Sigmoid colon (tissue), 6 donors: ENCODE measurements at regions not wholly inside any gene's neighbourhood (a gene's known extent, or its start where the extent isn't known, plus 50 kb on each side); places are given as distances from the start of the nearest gene placed in this dataset.

ENCODE experiments used
- DNase-seq: peaks from one replicate; pipeline ENCODE4 v3.0.0-alpha.2; 2019
- H3K27ac ChIP-seq, 4 donors: fragments of 200-600 bp; sonication (generic); one replicate each; pipeline ENCODE4 v1.5.1; 2016 to 2019; ENCODE audit warnings: mild to moderate bottlenecking in 1 of 4
- H3K27me3 ChIP-seq, 3 donors: fragments of 200-600 bp; sonication (generic); one replicate each; pipeline ENCODE4 v1.5.1; 2019; ENCODE audit warnings: mild to moderate bottlenecking in 1 of 3
- H3K36me3 ChIP-seq, 4 donors: fragments of 200-600 bp; sonication (generic); one replicate each; pipeline ENCODE4 v1.5.1; 2016 to 2019
- H3K4me1 ChIP-seq, 4 donors: fragments of 200-600 bp; sonication (generic); one replicate each; pipeline ENCODE4 v1.5.1; 2017 to 2019
- H3K4me3 ChIP-seq, 4 donors: fragments of 200-600 bp; sonication (generic); one replicate each; pipeline ENCODE4 v1.5.1; 2017 to 2019; ENCODE audit warnings: mild to moderate bottlenecking in 2 of 4, moderate library complexity in 1 of 4
- H3K9me3 ChIP-seq, 4 donors: fragments of 200-600 bp in 3 of 4; sonication (generic) in 3 of 4; one replicate each; pipeline versions ENCODE4 v1.5.1 to v1.6.1; 2013 to 2019
- CTCF ChIP-seq, 4 experiments: fragments of 450-650 bp in 3 of 4; fragments of 200-600 bp in 1 of 4; IDR thresholded peaks; one replicate each; pipeline ENCODE4 v1.5.1; 2016 to 2019; ENCODE audit warnings: antibody characterized with exemption in 4 of 4, mild to moderate bottlenecking in 3 of 4, moderate library complexity in 2 of 4
- EP300 ChIP-seq, 4 donors: sonication (generic); formaldehyde crosslinking; IDR thresholded peaks; one replicate each; pipeline ENCODE4 v1.6.1; 2017; ENCODE audit warnings: antibody characterized with exemption in 4 of 4
- POLR2A ChIP-seq, 2 donors: fragments of 450-650 bp; IDR thresholded peaks; one replicate each; pipeline ENCODE4 v1.6.1; 2016; ENCODE audit warnings: antibody characterized with exemption in 2 of 2, mild to moderate bottlenecking in 2 of 2, moderate library complexity in 2 of 2
- POLR2AphosphoS5 ChIP-seq, 4 donors: sonication (generic); formaldehyde crosslinking; IDR thresholded peaks; one replicate each; pipeline ENCODE4 v1.6.1; 2017; ENCODE audit warnings: antibody characterized with exemption in 4 of 4
- WGBS, 2 donors: extraction: QIAGEN DNeasy Blood & Tissue Kit; methylation state at CpG; one replicate each; pipeline ENCODE4 v1.1.7; 2013; 5-methylcytosine and 5-hydroxymethylcytosine counted together
- intact Hi-C: fragments of 100-400 bp; cut with DNase I; formaldehyde crosslinking; loops from one replicate; pipeline ENCODE4 v1.15.1; 2023
- donor health status: healthy with polysubstance abuse.
- donor health status: healthy.

GRCh38 chr13:60311527-60311926 is 85.5 kb upstream of the TDRD3 start:
- intact Hi-C loops = no loop called here
- DNase-seq = no peak
- H3K27me3 ChIP-seq = no peaks in the 10 kb centered on the region
- H3K4me1 ChIP-seq = no peaks in the 10 kb centered on the region
- no peak overlapping the region for H3K4me3 ChIP-seq
- H3K36me3 ChIP-seq = no peaks in the 10 kb centered on the region
- no peak overlapping the region for H3K27ac ChIP-seq
- 62 to 72% methylated on average over 4 of the region's 4 CpGs for WGBS, 2 donors
- no peaks in the 10 kb centered on the region for H3K9me3 ChIP-seq
- TF ChIP-seq EP300 (IDR thresholded peaks at IDR 0.05) = no peak
- TF ChIP-seq CTCF (IDR thresholded peaks at IDR 0.05) = no peak
- TF ChIP-seq POLR2AphosphoS5 (IDR thresholded peaks at IDR 0.05) = no peak
- TF ChIP-seq POLR2A (IDR thresholded peaks at IDR 0.05) = no peak

- Histone ChIP-seq H3K4me3 (no peak overlapping the region), H3K36me3 (no peaks in the 10 kb centered on the region), H3K27me3 (no peaks in the 10 kb centered on the region), H3K9me3 (no peaks in the 10 kb centered on the region), H3K4me1 (no peaks in the 10 kb centered on the region), H3K27ac (no peak overlapping the region)
- 92% methylated on average over 5 of the region's 5 CpGs for WGBS, 2 donors
- intact Hi-C loops = no loop called here
- no peak for TF ChIP-seq POLR2A (IDR thresholded peaks at IDR 0.05)
- no peak for TF ChIP-seq POLR2AphosphoS5 (IDR thresholded peaks at IDR 0.05)
- no peak for TF ChIP-seq CTCF (IDR thresholded peaks at IDR 0.05)
- TF ChIP-seq EP300 (IDR thresholded peaks at IDR 0.05) = no peak
- DNase-seq = no peak
Measured at GRCh38 chr13:60312851-60313505, 84.0 kb upstream of the TDRD3 start.

- Histone ChIP-seq H3K4me1 (no peaks in the 10 kb centered on the region), H3K9me3 (no peaks in the 10 kb centered on the region), H3K36me3 (no peaks in the 10 kb centered on the region), H3K4me3 (no peak overlapping the region), H3K27ac (no peak overlapping the region), H3K27me3 (no peaks in the 10 kb centered on the region)
- TF ChIP-seq POLR2AphosphoS5 (IDR thresholded peaks at IDR 0.05) (no peak), CTCF (IDR thresholded peaks at IDR 0.05) (no peak), POLR2A (IDR thresholded peaks at IDR 0.05) (no peak), EP300 (IDR thresholded peaks at IDR 0.05) (no peak)
- no peak for DNase-seq
- intact Hi-C loops = no loop called here
- WGBS, 2 donors = 86 to 93% methylated on average over 3 of the region's 3 CpGs
Measured at GRCh38 chr13:60318186-60318585, 78.8 kb upstream of the TDRD3 start.

GRCh38 chr13:60324131-60324530 is 72.9 kb upstream of the TDRD3 start:
- H3K9me3 ChIP-seq = no peaks in the 10 kb centered on the region
- H3K4me3 ChIP-seq = no peak overlapping the region
- H3K27me3 ChIP-seq = no peaks in the 10 kb centered on the region
- no peak for DNase-seq
- 88 to 91% methylated on average over 2 of the region's 2 CpGs for WGBS, 2 donors
- H3K4me1 ChIP-seq = no peaks in the 10 kb centered on the region
- no peaks in the 10 kb centered on the region for H3K36me3 ChIP-seq
- no peak overlapping the region for H3K27ac ChIP-seq
- intact Hi-C loops = no loop called here
- TF ChIP-seq CTCF (IDR thresholded peaks at IDR 0.05) (no peak), POLR2AphosphoS5 (IDR thresholded peaks at IDR 0.05) (no peak), EP300 (IDR thresholded peaks at IDR 0.05) (no peak), POLR2A (IDR thresholded peaks at IDR 0.05) (no peak)

- Histone ChIP-seq H3K4me3 (no peak overlapping the region), H3K27me3 (no peaks in the 10 kb centered on the region), H3K9me3 (no peaks in the 10 kb centered on the region), H3K27ac (no peak overlapping the region), H3K36me3 (no peaks in the 10 kb centered on the region), H3K4me1 (no peaks in the 10 kb centered on the region)
- 91% methylated on average over 3 of the region's 3 CpGs for WGBS, 2 donors
- TF ChIP-seq POLR2A (IDR thresholded peaks at IDR 0.05) (no peak), CTCF (IDR thresholded peaks at IDR 0.05) (no peak), EP300 (IDR thresholded peaks at IDR 0.05) (no peak), POLR2AphosphoS5 (IDR thresholded peaks at IDR 0.05) (no peak)
- intact Hi-C loops = no loop called here
- no peak for DNase-seq
Measured at GRCh38 chr13:60326273-60326672, 70.7 kb upstream of the TDRD3 start.
